Uterus (tissue), 3 donors: ENCODE measurements at regions not wholly inside any gene's neighbourhood (a gene's known extent, or its start where the extent isn't known, plus 50 kb on each side); places are given as distances from the start of the nearest gene placed in this dataset.

ENCODE experiments used
- DNase-seq, 2 donors: peaks; one replicate each; pipeline ENCODE4 v3.0.0-alpha.2; 2019 to 2020
- H3K27ac ChIP-seq, 2 donors: fragments of 200-600 bp; sonication (generic); 1 replicate in 1 of 2; 2 replicates in 1 of 2; pipeline ENCODE4 v1.5.1; 2016 to 2018
- H3K27me3 ChIP-seq, 2 donors: fragments of 200-600 bp; sonication (generic); one replicate each; pipeline ENCODE4 v1.5.1; 2018 to 2019; ENCODE audit warnings: control low read depth in 1 of 2
- H3K36me3 ChIP-seq, 2 donors: fragments of 200-600 bp; sonication (generic); one replicate each; pipeline ENCODE4 v1.5.1; 2019; ENCODE audit warnings: control low read depth in 1 of 2
- H3K4me1 ChIP-seq, 2 donors: fragments of 200-600 bp; sonication (generic); one replicate each; pipeline ENCODE4 v1.5.1; 2018 to 2019; ENCODE audit warnings: control low read depth in 1 of 2
- H3K4me3 ChIP-seq, 2 donors: fragments of 200-600 bp; sonication (generic); 1 replicate in 1 of 2; 2 replicates in 1 of 2; pipeline ENCODE4 v1.5.1; 2018 to 2019; ENCODE audit warnings: mild to moderate bottlenecking in 1 of 2
- H3K9me3 ChIP-seq, 2 donors: fragments of 200-600 bp; sonication (generic); one replicate each; pipeline ENCODE4 v1.5.1; 2019; ENCODE audit warnings: control low read depth in 1 of 2
- POLR2A ChIP-seq, 2 donors: fragments of 450-650 bp; IDR thresholded peaks; one replicate each; pipeline ENCODE4 v1.6.1; 2016; ENCODE audit warnings: antibody characterized with exemption in 2 of 2, mild to moderate bottlenecking in 1 of 2, moderate library complexity in 1 of 2
- intact Hi-C: fragments of 100-400 bp; cut with DNase I; formaldehyde crosslinking; loops from one replicate; pipeline ENCODE4 v1.15.1; 2023; ENCODE audit warnings: low total_unique reads
- TF ChIP-seq, protein P1 (sequence below), 4 experiments: fragments of 200-600 bp in 2 of 4; fragments of 450-650 bp in 2 of 4; sonication (generic) in 2 of 4; IDR thresholded peaks; one replicate each; pipeline ENCODE4 v1.5.1; 2016 to 2019; ENCODE audit warnings: antibody characterized with exemption in 4 of 4, mild to moderate bottlenecking in 2 of 4, moderate library complexity in 1 of 4
- donor health status: DM: yes; HTN: yes; CAD: no.

DNA sequence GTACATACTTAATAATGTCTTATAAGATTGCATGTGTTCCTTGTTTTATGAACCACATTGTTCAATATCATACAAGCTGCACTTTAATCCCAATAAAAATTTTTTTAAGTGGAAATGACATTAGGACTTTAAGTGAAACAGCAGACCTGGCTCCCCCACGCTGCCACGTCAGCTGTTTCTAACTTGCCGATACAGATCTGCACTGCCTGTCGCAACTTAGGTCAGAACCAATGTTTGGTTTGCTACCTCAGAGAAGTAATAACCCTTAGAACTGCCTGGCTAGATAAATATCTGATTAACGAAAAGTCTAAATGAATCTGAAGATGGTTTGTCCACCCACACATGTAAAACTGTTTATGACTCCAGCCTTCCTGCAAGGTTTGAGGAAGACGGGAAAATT lies 327.5 kb upstream of the DACH1 start:
- H3K27ac ChIP-seq = no peak overlapping the region
- peaks cover 0 to 3% of the 10 kb centered on the region in 2 donors for H3K9me3 ChIP-seq
- H3K4me1 ChIP-seq = no peaks in the 10 kb centered on the region
- DNase-seq = no peak
- TF ChIP-seq POLR2A (IDR thresholded peaks at IDR 0.05) = no peak
- TF ChIP-seq, protein P1, sequence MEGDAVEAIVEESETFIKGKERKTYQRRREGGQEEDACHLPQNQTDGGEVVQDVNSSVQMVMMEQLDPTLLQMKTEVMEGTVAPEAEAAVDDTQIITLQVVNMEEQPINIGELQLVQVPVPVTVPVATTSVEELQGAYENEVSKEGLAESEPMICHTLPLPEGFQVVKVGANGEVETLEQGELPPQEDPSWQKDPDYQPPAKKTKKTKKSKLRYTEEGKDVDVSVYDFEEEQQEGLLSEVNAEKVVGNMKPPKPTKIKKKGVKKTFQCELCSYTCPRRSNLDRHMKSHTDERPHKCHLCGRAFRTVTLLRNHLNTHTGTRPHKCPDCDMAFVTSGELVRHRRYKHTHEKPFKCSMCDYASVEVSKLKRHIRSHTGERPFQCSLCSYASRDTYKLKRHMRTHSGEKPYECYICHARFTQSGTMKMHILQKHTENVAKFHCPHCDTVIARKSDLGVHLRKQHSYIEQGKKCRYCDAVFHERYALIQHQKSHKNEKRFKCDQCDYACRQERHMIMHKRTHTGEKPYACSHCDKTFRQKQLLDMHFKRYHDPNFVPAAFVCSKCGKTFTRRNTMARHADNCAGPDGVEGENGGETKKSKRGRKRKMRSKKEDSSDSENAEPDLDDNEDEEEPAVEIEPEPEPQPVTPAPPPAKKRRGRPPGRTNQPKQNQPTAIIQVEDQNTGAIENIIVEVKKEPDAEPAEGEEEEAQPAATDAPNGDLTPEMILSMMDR (IDR thresholded peaks at IDR 0.05) = no peak
- H3K4me3 ChIP-seq = no peak overlapping the region
- intact Hi-C loops = no loop called here
- no peaks in the 10 kb centered on the region for H3K27me3 ChIP-seq
- no peaks in the 10 kb centered on the region for H3K36me3 ChIP-seq

DNA sequence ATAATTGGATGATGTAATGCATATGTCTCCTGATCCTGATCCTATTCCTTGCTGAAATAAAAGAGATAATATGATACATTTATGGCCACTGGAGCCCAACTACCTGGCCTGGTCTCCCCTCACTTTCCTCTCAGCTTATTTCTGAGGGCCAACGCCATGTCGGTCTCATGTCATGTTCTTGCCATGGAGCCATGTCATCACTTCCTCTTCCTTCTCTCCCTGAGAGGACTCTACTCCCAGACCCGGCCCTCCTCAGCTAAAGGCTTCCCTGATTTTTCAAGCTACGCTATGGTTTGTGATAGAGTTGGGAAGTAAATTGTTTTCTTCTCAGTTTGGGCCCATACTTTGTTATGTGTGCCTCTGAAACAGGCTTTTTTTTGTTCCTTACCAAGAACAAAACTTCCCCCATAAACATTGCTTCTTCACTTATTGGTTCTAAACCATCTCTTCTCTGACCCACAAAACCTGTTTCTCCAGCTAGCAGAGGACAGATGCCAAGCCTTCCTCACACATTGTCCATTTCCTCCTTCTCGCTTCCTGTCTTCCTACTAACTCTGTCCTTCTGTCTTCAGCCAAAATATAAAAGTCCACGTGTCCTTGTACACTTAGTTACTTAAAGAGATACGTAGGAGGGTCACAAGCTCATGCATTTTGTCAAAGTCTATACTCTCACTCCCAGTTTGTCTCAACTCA lies 319.9 kb upstream of the DACH1 start:
- no peak overlapping the region for H3K27ac ChIP-seq

DNA sequence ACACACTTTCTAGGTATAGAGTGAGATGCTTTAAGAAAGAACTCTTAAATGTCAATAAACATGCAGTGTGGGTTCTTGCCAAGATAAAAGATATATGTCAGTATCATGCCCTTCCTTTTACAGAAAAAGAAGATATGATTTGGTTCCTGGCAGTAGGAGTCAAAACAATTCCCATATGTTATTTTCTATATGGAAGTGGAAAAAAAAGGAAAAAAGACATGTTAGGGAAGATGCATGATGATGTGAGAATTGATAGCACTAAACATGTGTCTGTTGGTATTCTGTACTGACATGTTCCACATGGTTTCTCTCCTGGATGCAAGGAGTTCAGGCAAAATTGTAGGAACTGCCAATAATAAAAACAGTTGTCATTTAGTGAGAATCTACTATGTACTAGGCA lies 318.8 kb upstream of the DACH1 start:
- Histone ChIP-seq H3K27ac (no peak overlapping the region), H3K36me3 (no peaks in the 10 kb centered on the region), H3K9me3 (no peaks in the 10 kb centered on the region), H3K27me3 (no peaks in the 10 kb centered on the region), H3K4me1 (no peaks in the 10 kb centered on the region), H3K4me3 (no peak overlapping the region)
- TF ChIP-seq, protein P1 (IDR thresholded peaks at IDR 0.05) = no peak
- TF ChIP-seq POLR2A (IDR thresholded peaks at IDR 0.05) = no peak
- DNase-seq = no peak
- intact Hi-C loops = no loop called here

More for the DNA sequence above, 319.9 kb upstream of the DACH1 start:
- H3K9me3 ChIP-seq = no peaks in the 10 kb centered on the region
- TF ChIP-seq POLR2A (IDR thresholded peaks at IDR 0.05) = no peak
- TF ChIP-seq, protein P1 (IDR thresholded peaks at IDR 0.05) = no peak
- DNase-seq = no peak
- H3K4me3 ChIP-seq = no peak overlapping the region
- no peaks in the 10 kb centered on the region for H3K27me3 ChIP-seq
- H3K36me3 ChIP-seq = no peaks in the 10 kb centered on the region
- intact Hi-C loops = no loop called here
- H3K4me1 ChIP-seq = no peaks in the 10 kb centered on the region

DNA sequence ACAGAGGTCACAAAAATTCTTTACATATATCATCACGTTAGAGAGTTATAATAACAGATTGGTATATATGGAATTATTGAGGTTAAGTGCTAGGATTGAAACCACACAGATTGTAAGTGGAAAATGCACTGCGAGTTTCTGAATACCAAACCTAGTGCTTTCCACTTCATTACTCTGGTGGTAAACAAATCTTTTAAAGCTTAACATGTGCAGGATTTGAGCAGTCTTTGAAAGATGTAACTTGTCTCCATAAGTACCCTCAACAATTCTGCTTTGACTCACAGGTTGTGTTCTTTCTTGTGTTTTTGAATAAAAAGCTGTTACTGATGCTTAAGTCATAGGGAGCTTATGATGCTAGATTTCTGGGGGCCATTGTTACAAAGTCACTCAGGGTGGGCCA lies 314.7 kb upstream of the DACH1 start:
- intact Hi-C loops = no loop called here
- TF ChIP-seq POLR2A (IDR thresholded peaks at IDR 0.05) = no peak
- TF ChIP-seq, protein P1 (IDR thresholded peaks at IDR 0.05) = no peak
- Histone ChIP-seq H3K27ac (no peak overlapping the region), H3K36me3 (no peaks in the 10 kb centered on the region), H3K4me1 (no peaks in the 10 kb centered on the region), H3K9me3 (no peaks in the 10 kb centered on the region), H3K4me3 (no peak overlapping the region), H3K27me3 (no peaks in the 10 kb centered on the region)
- no peak for DNase-seq

DNA sequence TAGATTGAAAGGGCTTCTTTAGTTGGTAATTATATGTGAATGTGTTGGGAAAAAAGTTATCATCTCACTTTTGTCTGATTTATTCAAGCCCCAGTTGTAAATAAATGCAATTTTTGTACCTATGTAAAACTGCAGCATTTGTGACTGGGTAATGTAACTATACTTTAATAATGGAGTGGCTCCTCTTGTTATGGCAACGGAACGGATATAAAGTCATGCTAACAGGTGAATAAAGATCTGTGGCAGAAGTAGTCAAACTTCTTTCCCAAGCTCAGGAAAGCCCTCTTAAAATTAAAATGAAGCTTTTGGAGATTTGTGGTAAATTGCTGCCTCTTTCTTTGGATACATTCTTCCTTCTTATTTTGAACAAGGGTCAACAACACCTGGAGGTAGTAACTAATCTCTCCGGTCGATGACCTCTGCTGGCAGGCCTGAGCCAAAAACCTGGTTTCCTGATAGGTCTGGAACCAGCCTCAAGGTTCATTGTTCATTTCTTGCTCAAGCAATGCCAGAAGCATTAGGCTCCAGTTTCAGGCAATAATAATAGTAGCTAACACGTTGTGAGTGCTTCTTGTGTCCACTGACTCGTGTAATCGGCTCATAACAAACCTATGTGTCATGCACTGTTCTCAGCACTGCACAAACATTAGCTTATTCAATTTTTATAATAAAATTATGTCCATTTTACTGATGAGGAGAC lies 313.4 kb upstream of the DACH1 start:
- no peaks in the 10 kb centered on the region for H3K4me1 ChIP-seq
- H3K9me3 ChIP-seq = no peaks in the 10 kb centered on the region
- no peak for DNase-seq
- TF ChIP-seq, protein P1 (IDR thresholded peaks at IDR 0.05) = no peak
- no peak for TF ChIP-seq POLR2A (IDR thresholded peaks at IDR 0.05)
- intact Hi-C loops = no loop called here
- no peak overlapping the region for H3K27ac ChIP-seq
- no peak overlapping the region for H3K4me3 ChIP-seq
- H3K36me3 ChIP-seq = no peaks in the 10 kb centered on the region
- no peaks in the 10 kb centered on the region for H3K27me3 ChIP-seq
